Upper lobe of right lung (tissue), 1 donor: ENCODE measurements at regions not wholly inside any gene's neighbourhood (a gene's known extent, or its start where the extent isn't known, plus 50 kb on each side); places are given as distances from the start of the nearest gene placed in this dataset.
"Not testable (repeated sequence)": the region's sequence is repeated elsewhere in the genome, so short reads cannot be mapped to it uniquely, and the experiment has no call there.

Experiments
- ATAC-seq: fragments of 200-7000 bp; cut with Tn5 transposase; one replicate; pipeline ENCODE4 v1.9.1; 2020; ENCODE audit warnings: mild to moderate bottlenecking, moderate library complexity
- DNase-seq: peaks from one replicate; pipeline ENCODE4 v3.0.0-alpha.2; 2020
- H3K27ac ChIP-seq: fragments of 200-600 bp; one replicate; pipeline ENCODE4 v1.8.0; 2022
- H3K27me3 ChIP-seq: fragments of 200-600 bp; one replicate; pipeline ENCODE4 v1.8.0; 2022; ENCODE audit warnings: mild to moderate bottlenecking
- H3K36me3 ChIP-seq: fragments of 200-600 bp; one replicate; pipeline ENCODE4 v1.8.0; 2022
- H3K4me1 ChIP-seq: fragments of 200-600 bp; one replicate; pipeline ENCODE4 v1.8.0; 2022
- H3K4me3 ChIP-seq: fragments of 200-600 bp; one replicate; pipeline ENCODE4 v1.8.0; 2022; ENCODE audit warnings: mild to moderate bottlenecking
- H3K9me3 ChIP-seq: fragments of 200-600 bp; one replicate; pipeline ENCODE4 v1.8.0; 2022
- CTCF ChIP-seq: fragments of 200-600 bp; IDR thresholded peaks from one replicate; pipeline ENCODE4 v1.8.0; 2022; ENCODE audit warnings: antibody characterized with exemption
- intact Hi-C: fragments of 100-400 bp; cut with DNase I; formaldehyde crosslinking; loops from one replicate; pipeline ENCODE4 v1.11.0; 2022
- donor health status: DM: no; HTN: yes; CAD: no; lungs with severe emphysema.

- intact Hi-C loops = no loop called here
- DNase-seq = no peak
- H3K4me3 ChIP-seq = no peak overlapping the region
- H3K9me3 ChIP-seq = no peaks in the 10 kb centered on the region
- H3K27ac ChIP-seq = no peak overlapping the region
- TF ChIP-seq CTCF = no peak
- H3K36me3 ChIP-seq = no peaks in the 10 kb centered on the region
- H3K4me1 ChIP-seq = no peaks in the 10 kb centered on the region
- no peaks in the 10 kb centered on the region for H3K27me3 ChIP-seq
- ATAC-seq = no peak
Measured at GRCh38 chr3:137172728-137173127, 214.9 kb downstream of the IL20RB start.

DNA sequence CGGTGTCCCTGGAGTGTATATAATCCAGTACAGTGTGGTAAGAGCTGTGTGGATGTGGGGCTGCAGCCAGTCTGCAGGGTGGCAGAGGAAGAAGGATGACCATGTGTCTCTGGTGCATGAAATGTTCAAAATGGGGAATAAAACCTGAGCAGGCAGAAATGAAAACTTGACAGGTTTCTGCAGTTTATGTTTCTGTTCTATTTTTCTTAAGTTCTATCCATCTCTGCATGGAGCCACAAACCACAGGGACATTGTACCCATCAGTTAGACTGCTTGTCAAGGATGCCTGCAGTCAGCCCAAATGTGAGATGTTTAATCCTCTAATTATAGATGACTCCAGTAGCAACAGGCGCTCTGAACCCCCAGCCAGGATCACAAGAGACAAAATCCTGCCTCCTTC, 216.7 kb downstream of the IL20RB start:
- H3K4me3 ChIP-seq = no peak overlapping the region
- no peaks in the 10 kb centered on the region for H3K4me1 ChIP-seq
- no peak for DNase-seq
- H3K27ac ChIP-seq = no peak overlapping the region
- intact Hi-C loops = no loop called here
- H3K36me3 ChIP-seq = no peaks in the 10 kb centered on the region
- H3K27me3 ChIP-seq = no peaks in the 10 kb centered on the region
- H3K9me3 ChIP-seq = no peaks in the 10 kb centered on the region
- no peak for ATAC-seq
- no peak for TF ChIP-seq CTCF

DNA sequence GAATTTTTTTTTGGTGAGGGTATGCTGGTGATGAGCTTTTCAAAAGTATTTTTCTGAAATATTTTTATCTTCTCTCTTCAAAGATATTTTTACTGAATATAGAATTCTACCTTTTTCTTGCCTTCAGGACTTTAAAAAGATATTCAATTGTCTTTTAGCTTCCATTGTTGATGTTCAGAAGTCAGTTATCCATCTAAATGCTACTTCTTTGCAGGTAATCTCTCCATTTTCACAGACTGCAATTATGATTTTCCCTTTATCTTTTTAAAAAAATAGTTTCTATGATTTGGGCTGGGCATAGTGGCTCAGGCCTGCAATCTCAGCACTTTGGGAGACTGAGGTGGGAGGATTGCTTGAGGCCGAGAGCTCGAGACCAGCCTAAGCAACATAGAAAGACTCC, 222.4 kb downstream of the IL20RB start:
- intact Hi-C loops = no loop called here
- no peak overlapping the region for H3K4me3 ChIP-seq
- H3K27ac ChIP-seq = no peak overlapping the region
- no peak for DNase-seq
- H3K4me1 ChIP-seq = no peaks in the 10 kb centered on the region
- H3K9me3 ChIP-seq = no peaks in the 10 kb centered on the region
- TF ChIP-seq CTCF = no peak
- H3K27me3 ChIP-seq = no peaks in the 10 kb centered on the region
- no peak for ATAC-seq
- H3K36me3 ChIP-seq = no peaks in the 10 kb centered on the region

GRCh38 chr3:137191133-137191923, 233.5 kb downstream of the IL20RB start:
- no peaks in the 10 kb centered on the region for H3K4me1 ChIP-seq
- no peaks in the 10 kb centered on the region for H3K27me3 ChIP-seq
- H3K36me3 ChIP-seq = no peaks in the 10 kb centered on the region
- no peak overlapping the region for H3K4me3 ChIP-seq
- TF ChIP-seq CTCF = no peak
- no peak overlapping the region for H3K27ac ChIP-seq
- ATAC-seq (no peak), DNase-seq (no peak)
- no peaks in the 10 kb centered on the region for H3K9me3 ChIP-seq
- intact Hi-C loops = no loop called here

DNA sequence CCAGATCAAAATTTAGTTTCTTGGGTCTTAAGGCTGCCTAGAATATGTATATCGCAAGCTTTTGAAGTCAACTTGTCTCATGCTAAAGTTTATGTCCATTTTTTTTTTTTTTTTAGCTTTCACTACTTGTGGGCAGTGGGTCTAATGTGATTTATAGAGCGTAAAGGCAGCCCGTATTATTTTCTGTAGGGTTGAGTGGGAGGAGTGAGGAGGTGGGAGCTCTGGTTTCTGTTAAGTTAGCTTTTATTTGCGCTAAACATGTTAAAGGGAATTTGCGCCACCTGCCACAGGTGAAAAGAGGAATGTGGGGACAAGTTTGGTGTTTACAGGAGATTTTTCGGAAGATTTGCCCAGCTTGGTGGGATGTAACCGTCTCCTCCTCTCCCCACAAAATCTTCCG, 234.2 kb downstream of the IL20RB start:
- H3K36me3 ChIP-seq = no peaks in the 10 kb centered on the region
- H3K4me1 ChIP-seq = no peaks in the 10 kb centered on the region
- TF ChIP-seq CTCF = no peak
- intact Hi-C loops = no loop called here
- no peak overlapping the region for H3K27ac ChIP-seq
- H3K4me3 ChIP-seq = no peak overlapping the region
- ATAC-seq (no peak), DNase-seq (no peak)
- no peaks in the 10 kb centered on the region for H3K27me3 ChIP-seq
- no peaks in the 10 kb centered on the region for H3K9me3 ChIP-seq

GRCh38 chr3:137194301-137194700, 236.5 kb downstream of the IL20RB start:
- Histone ChIP-seq H3K36me3 (no peaks in the 10 kb centered on the region), H3K4me3 (no peak overlapping the region), H3K9me3 (no peaks in the 10 kb centered on the region), H3K27me3 (no peaks in the 10 kb centered on the region), H3K27ac (no peak overlapping the region), H3K4me1 (no peaks in the 10 kb centered on the region)
- ATAC-seq = no peak
- no peak for DNase-seq
- no peak for TF ChIP-seq CTCF
- intact Hi-C loops = no loop called here

GRCh38 chr3:137198374-137198773, 240.6 kb downstream of the IL20RB start:
- H3K36me3 ChIP-seq, H3K9me3 ChIP-seq, H3K27ac ChIP-seq, intact Hi-C loops, H3K4me3 ChIP-seq, DNase-seq, ATAC-seq, H3K27me3 ChIP-seq, H3K4me1 ChIP-seq: not testable (repeated sequence)
